ENCODE measurements at regions not wholly inside any gene's neighbourhood (a gene's known extent, or its start where the extent isn't known, plus 50 kb on each side); places are given as distances from the start of the nearest gene placed in this dataset.

- no peak for DNase-seq
Measured at GRCh38 chr5:110329955-110330525, 396.4 kb downstream of the TMEM232 start.

GRCh38 chr5:110333384-110333783, 393.1 kb downstream of the TMEM232 start:
- DNase-seq: no peak

GRCh38 chr5:110335361-110336066, 391.0 kb downstream of the TMEM232 start:
- DNase-seq: no peak

GRCh38 chr5:110338341-110339083, 388.0 kb downstream of the TMEM232 start:
- no peak for DNase-seq

- DNase-seq: no peak
Measured at GRCh38 chr5:110339399-110339798, 387.1 kb downstream of the TMEM232 start.

- DNase-seq: no peak
Measured at GRCh38 chr5:110341836-110342235, 384.6 kb downstream of the TMEM232 start.

GRCh38 chr5:110342683-110343082, 383.8 kb downstream of the TMEM232 start:
- no peak for DNase-seq

GRCh38 chr5:110343616-110344015, 382.9 kb downstream of the TMEM232 start:
- DNase-seq: no peak

- DNase-seq: no peak
Measured at GRCh38 chr5:110345623-110346022, 380.8 kb downstream of the TMEM232 start.

GRCh38 chr5:110346893-110347358, 379.5 kb downstream of the TMEM232 start:
- no peak for DNase-seq

GRCh38 chr5:110347781-110348180, 378.7 kb downstream of the TMEM232 start:
- no peak for DNase-seq

- DNase-seq: no peak
Measured at GRCh38 chr5:110351430-110351829, 375.0 kb downstream of the TMEM232 start.

GRCh38 chr5:110354311-110354710, 372.2 kb downstream of the TMEM232 start:
- DNase-seq: no peak

- no peak for DNase-seq
Measured at GRCh38 chr5:110354915-110355644, 371.4 kb downstream of the TMEM232 start.

- DNase-seq: no peak
Measured at GRCh38 chr5:110356677-110357076, 369.8 kb downstream of the TMEM232 start.

- no peak for DNase-seq
Measured at GRCh38 chr5:110359221-110359620, 367.2 kb downstream of the TMEM232 start.

- DNase-seq: no peak
Measured at GRCh38 chr5:110361471-110361870, 365.0 kb downstream of the TMEM232 start.

GRCh38 chr5:110362261-110362660, 364.2 kb downstream of the TMEM232 start:
- DNase-seq: no peak

GRCh38 chr5:110366716-110367115, 359.8 kb downstream of the TMEM232 start:
- DNase-seq: no peak

All from dermis blood vessel endothelial cell (primary cell).